ENCODE measurements at regions not wholly inside any gene's neighbourhood (a gene's known extent, or its start where the extent isn't known, plus 50 kb on each side); places are given as distances from the start of the nearest gene placed in this dataset.

DNA sequence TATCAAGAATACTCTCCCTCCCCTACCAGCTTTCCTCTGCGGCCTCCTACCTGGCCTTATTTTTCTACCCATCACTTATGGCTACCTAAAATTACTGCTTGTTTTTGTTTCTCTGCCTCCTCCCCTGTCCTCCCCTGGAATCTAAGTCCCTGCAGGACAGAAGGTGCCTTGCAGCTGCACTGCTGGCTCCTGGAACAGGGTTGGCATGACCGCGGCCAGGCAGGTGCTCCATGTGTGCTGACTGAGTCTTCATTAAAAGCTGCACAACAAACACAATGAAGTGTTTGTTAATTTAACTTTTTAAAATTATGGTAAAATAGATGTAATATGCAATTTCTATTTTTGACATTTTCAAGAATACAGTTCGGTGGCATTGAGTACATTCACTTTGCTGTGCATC lies 171.9 kb upstream of the FHL2 start:
- TF ChIP-seq ASH2L (IDR thresholded peaks at IDR 0.05; ENCODE audit: low read length) = no peak
- TF ChIP-seq, protein P1, sequence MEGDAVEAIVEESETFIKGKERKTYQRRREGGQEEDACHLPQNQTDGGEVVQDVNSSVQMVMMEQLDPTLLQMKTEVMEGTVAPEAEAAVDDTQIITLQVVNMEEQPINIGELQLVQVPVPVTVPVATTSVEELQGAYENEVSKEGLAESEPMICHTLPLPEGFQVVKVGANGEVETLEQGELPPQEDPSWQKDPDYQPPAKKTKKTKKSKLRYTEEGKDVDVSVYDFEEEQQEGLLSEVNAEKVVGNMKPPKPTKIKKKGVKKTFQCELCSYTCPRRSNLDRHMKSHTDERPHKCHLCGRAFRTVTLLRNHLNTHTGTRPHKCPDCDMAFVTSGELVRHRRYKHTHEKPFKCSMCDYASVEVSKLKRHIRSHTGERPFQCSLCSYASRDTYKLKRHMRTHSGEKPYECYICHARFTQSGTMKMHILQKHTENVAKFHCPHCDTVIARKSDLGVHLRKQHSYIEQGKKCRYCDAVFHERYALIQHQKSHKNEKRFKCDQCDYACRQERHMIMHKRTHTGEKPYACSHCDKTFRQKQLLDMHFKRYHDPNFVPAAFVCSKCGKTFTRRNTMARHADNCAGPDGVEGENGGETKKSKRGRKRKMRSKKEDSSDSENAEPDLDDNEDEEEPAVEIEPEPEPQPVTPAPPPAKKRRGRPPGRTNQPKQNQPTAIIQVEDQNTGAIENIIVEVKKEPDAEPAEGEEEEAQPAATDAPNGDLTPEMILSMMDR (IDR thresholded peaks at IDR 0.05; ENCODE audit: control extremely low read depth in 1 of 3, insufficient read depth in 1 of 3, low read depth in 1 of 3, low read length in 3 of 3) = peak in 1 of 3 experiments; percentile 10; a peak in 1 of 4 replicates
- no peak for TF ChIP-seq YY1 (IDR thresholded peaks at IDR 0.05; ENCODE audit: low read depth, low read length)
- no peak for TF ChIP-seq JUN (IDR thresholded peaks at IDR 0.05; ENCODE audit: low read depth, low read length)
- no peak for TF ChIP-seq EP300 (IDR thresholded peaks at IDR 0.05; ENCODE audit: borderline replicate concordance in 1 of 2, low read depth in 2 of 2, low read length in 2 of 2)
- TF ChIP-seq SP2 (IDR thresholded peaks at IDR 0.05; ENCODE audit: low read length) = no peak
- no peak for TF ChIP-seq MAFK (IDR thresholded peaks at IDR 0.05; ENCODE audit: low read depth, low read length)
- TF ChIP-seq, protein P2, sequence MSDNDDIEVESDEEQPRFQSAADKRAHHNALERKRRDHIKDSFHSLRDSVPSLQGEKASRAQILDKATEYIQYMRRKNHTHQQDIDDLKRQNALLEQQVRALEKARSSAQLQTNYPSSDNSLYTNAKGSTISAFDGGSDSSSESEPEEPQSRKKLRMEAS (IDR thresholded peaks at IDR 0.05) = no peak
- TF ChIP-seq, protein P3, sequence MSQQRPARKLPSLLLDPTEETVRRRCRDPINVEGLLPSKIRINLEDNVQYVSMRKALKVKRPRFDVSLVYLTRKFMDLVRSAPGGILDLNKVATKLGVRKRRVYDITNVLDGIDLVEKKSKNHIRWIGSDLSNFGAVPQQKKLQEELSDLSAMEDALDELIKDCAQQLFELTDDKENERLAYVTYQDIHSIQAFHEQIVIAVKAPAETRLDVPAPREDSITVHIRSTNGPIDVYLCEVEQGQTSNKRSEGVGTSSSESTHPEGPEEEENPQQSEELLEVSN (IDR thresholded peaks at IDR 0.05) = no peak
- TF ChIP-seq POLR2AphosphoS5 (IDR thresholded peaks at IDR 0.05; ENCODE audit: low read depth, low read length) = no peak
- no peak for TF ChIP-seq POLR2A (IDR thresholded peaks at IDR 0.05; ENCODE audit: control extremely low read depth in 1 of 2, low read depth in 2 of 2, low read length in 2 of 2)
- no peak for TF ChIP-seq EZH2 (IDR thresholded peaks at IDR 0.05; ENCODE audit: low read depth, low read length, severe bottlenecking)
- no peak for TF ChIP-seq JUND (IDR thresholded peaks at IDR 0.05; ENCODE audit: low read length)
- TF ChIP-seq TAF1 (IDR thresholded peaks at IDR 0.05; ENCODE audit: low read depth, low read length) = no peak
